SK-N-MC (cell line): ENCODE measurements at regions not wholly inside any gene's neighbourhood (a gene's known extent, or its start where the extent isn't known, plus 50 kb on each side); places are given as distances from the start of the nearest gene placed in this dataset.

Source experiments
- EZH2 ChIP-seq: fragments of 200-600 bp; sonication (generic); IDR thresholded peaks from one replicate; pipeline ENCODE4 v1.6.1; 2017; ENCODE audit warnings: antibody characterized with exemption
- FOXP2 ChIP-seq: optimal IDR thresholded peaks from 2 replicates; pipeline ENCODE3; 2011; ENCODE audit warnings: mild to moderate bottlenecking, moderate library complexity; ENCODE audit not compliant: insufficient read depth; ENCODE audit errors: extremely low read length, control extremely low read depth
- POLR2AphosphoS5 ChIP-seq: IDR thresholded peaks from 2 replicates; pipeline ENCODE4 v1.6.1; 2012; ENCODE audit warnings: mild to moderate bottlenecking, low read depth, low read length, borderline replicate concordance

GRCh38 chr1:178579095-178579494 is 66.2 kb downstream of the TEX35 start:
- no peak for TF ChIP-seq POLR2AphosphoS5
- TF ChIP-seq EZH2: no peak
- no peak for TF ChIP-seq FOXP2
